ENCODE measurements at regions not wholly inside any gene's neighbourhood (a gene's known extent, or its start where the extent isn't known, plus 50 kb on each side); places are given as distances from the start of the nearest gene placed in this dataset.

- H3K4me1 ChIP-seq, result no peaks in the 10 kb centered on the region
- WGBS, 2 donors, result 93 to 94% methylated on average over 2 of the region's 2 CpGs
- H3K36me3 ChIP-seq (replicated peaks in 1 of 2; ENCODE audit: insufficient read depth in 1 of 2, low read depth in 2 of 2), result no peaks in the 10 kb centered on the region
- H3K9me3 ChIP-seq, result no peaks in the 10 kb centered on the region
- TF ChIP-seq CTCF (IDR thresholded peaks at IDR 0.05), result no peak
- no peak for TF ChIP-seq POLR2A (IDR thresholded peaks at IDR 0.05)
- DNase-seq, result no peak
- H3K4me3 ChIP-seq, result no peak overlapping the region
- H3K27me3 ChIP-seq, result no peaks in the 10 kb centered on the region
- intact Hi-C loops (cut with DNase I), result no loop called here
- H3K27ac ChIP-seq, result no peak overlapping the region
- ATAC-seq, result no peak
Measured at GRCh38 chr7:114160925-114161324, 242.1 kb upstream of the PPP1R3A start.

- Histone ChIP-seq H3K9me3 (no peaks in the 10 kb centered on the region), H3K27ac (no peak overlapping the region), H3K4me1 (no peaks in the 10 kb centered on the region), H3K27me3 (no peaks in the 10 kb centered on the region), H3K4me3 (no peak overlapping the region), H3K36me3 (replicated peaks in 1 of 2; ENCODE audit: insufficient read depth in 1 of 2, low read depth in 2 of 2) (no peaks in the 10 kb centered on the region)
- TF ChIP-seq CTCF (IDR thresholded peaks at IDR 0.05) (no peak), POLR2A (IDR thresholded peaks at IDR 0.05) (no peak)
- intact Hi-C loops (cut with DNase I), result no loop called here
- ATAC-seq (no peak), DNase-seq (no peak)
- 91 to 92% methylated on average over 1 of the region's 1 CpG for WGBS, 2 donors
Measured at GRCh38 chr7:114158854-114159253, 240.0 kb upstream of the PPP1R3A start.

- Histone ChIP-seq H3K9me3 (no peaks in the 10 kb centered on the region), H3K27me3 (no peaks in the 10 kb centered on the region), H3K4me3 (no peak overlapping the region), H3K4me1 (no peaks in the 10 kb centered on the region), H3K36me3 (replicated peaks in 1 of 2; ENCODE audit: insufficient read depth in 1 of 2, low read depth in 2 of 2) (no peaks in the 10 kb centered on the region), H3K27ac (no peak overlapping the region)
- TF ChIP-seq POLR2A (IDR thresholded peaks at IDR 0.05), result no peak
- no peak for TF ChIP-seq CTCF (IDR thresholded peaks at IDR 0.05)
- intact Hi-C loops (cut with DNase I), result no loop called here
- DNase-seq (no peak), ATAC-seq (no peak)
- WGBS, 2 donors, result 65 to 76% methylated on average over 3 of the region's 3 CpGs
Measured at GRCh38 chr7:114158275-114158674, 239.5 kb upstream of the PPP1R3A start.

GRCh38 chr7:114156178-114156577, 237.4 kb upstream of the PPP1R3A start:
- no peaks in the 10 kb centered on the region for H3K36me3 ChIP-seq (replicated peaks in 1 of 2; ENCODE audit: insufficient read depth in 1 of 2, low read depth in 2 of 2)

More at GRCh38 chr7:114156178-114156577, 237.4 kb upstream of the PPP1R3A start:
- intact Hi-C loops (cut with DNase I), result no loop called here
- no peak for ATAC-seq
- H3K4me3 ChIP-seq, result no peak overlapping the region
- DNase-seq, result no peak
- 0% methylated on average over 1 of the region's 1 CpG; no CpG with 5 or more reads in 1 of the 2 donors for WGBS, 2 donors
- no peaks in the 10 kb centered on the region for H3K4me1 ChIP-seq
- H3K27ac ChIP-seq, result no peak overlapping the region
- no peak for TF ChIP-seq POLR2A (IDR thresholded peaks at IDR 0.05)
- TF ChIP-seq CTCF (IDR thresholded peaks at IDR 0.05), result no peak
- no peaks in the 10 kb centered on the region for H3K27me3 ChIP-seq
- H3K9me3 ChIP-seq, result no peaks in the 10 kb centered on the region
